UCSD-AML1 (cell line): ENCODE measurements at regions not wholly inside any gene's neighbourhood (a gene's known extent, or its start where the extent isn't known, plus 50 kb on each side); places are given as distances from the start of the nearest gene placed in this dataset.

Experiments
- DNase-seq: peaks from one replicate; lab custom pipeline; 2025; ENCODE audit not compliant: unreplicated experiment; lab: John Stamatoyannopoulos, UW

- DNase-seq: no peak
Observed at GRCh38 chr2:136376798-136377211, 258.9 kb upstream of the CXCR4 start.

- DNase-seq: no peak
Observed at GRCh38 chr2:136376211-136376610, 258.3 kb upstream of the CXCR4 start.

- no peak for DNase-seq
Observed at GRCh38 chr2:136375017-136375901, 257.3 kb upstream of the CXCR4 start.

- DNase-seq: no peak
Observed at GRCh38 chr2:136373841-136374240, 255.9 kb upstream of the CXCR4 start.

- no peak for DNase-seq
Observed at GRCh38 chr2:136373029-136373428, 255.1 kb upstream of the CXCR4 start.

GRCh38 chr2:136363900-136364299 lies 246.0 kb upstream of the CXCR4 start:
- no peak for DNase-seq

GRCh38 chr2:136363470-136363869 lies 245.5 kb upstream of the CXCR4 start:
- no peak for DNase-seq

GRCh38 chr2:136362676-136363390 lies 244.9 kb upstream of the CXCR4 start:
- DNase-seq: no peak

- no peak for DNase-seq
Observed at GRCh38 chr2:136361521-136361920, 243.6 kb upstream of the CXCR4 start.

- DNase-seq: no peak
Observed at GRCh38 chr2:136360790-136361189, 242.8 kb upstream of the CXCR4 start.

GRCh38 chr2:136359121-136359965 lies 241.4 kb upstream of the CXCR4 start:
- no peak for DNase-seq

GRCh38 chr2:136358576-136358975 lies 240.6 kb upstream of the CXCR4 start:
- DNase-seq: no peak

GRCh38 chr2:136357007-136357380 lies 239.0 kb upstream of the CXCR4 start:
- DNase-seq: no peak

GRCh38 chr2:136356125-136357006 lies 238.4 kb upstream of the CXCR4 start:
- DNase-seq: no peak

- no peak for DNase-seq
Observed at GRCh38 chr2:136351684-136352083, 233.7 kb upstream of the CXCR4 start.

GRCh38 chr2:136347981-136348380 lies 230.0 kb upstream of the CXCR4 start:
- no peak for DNase-seq

GRCh38 chr2:136344339-136344738 lies 226.4 kb upstream of the CXCR4 start:
- DNase-seq: no peak

GRCh38 chr2:136342138-136342537 lies 224.2 kb upstream of the CXCR4 start:
- no peak for DNase-seq

- DNase-seq: no peak
Observed at GRCh38 chr2:136334967-136335366, 217.0 kb upstream of the CXCR4 start.

GRCh38 chr2:136332436-136333095 lies 214.6 kb upstream of the CXCR4 start:
- DNase-seq: no peak
